ENCODE measurements at regions not wholly inside any gene's neighbourhood (a gene's known extent, or its start where the extent isn't known, plus 50 kb on each side); places are given as distances from the start of the nearest gene placed in this dataset.

GRCh38 chr3:145191543-145191942 is 969.4 kb downstream of the PLOD2 start:
- TF ChIP-seq CTCF (IDR thresholded peaks at IDR 0.05) (no peak), POLR2A (IDR thresholded peaks at IDR 0.05) (no peak)

Data from lower leg skin (tissue), 3 donors.